Gastroesophageal sphincter (tissue), 4 donors: ENCODE measurements at regions not wholly inside any gene's neighbourhood (a gene's known extent, or its start where the extent isn't known, plus 50 kb on each side); places are given as distances from the start of the nearest gene placed in this dataset.

Experiments used
- ATAC-seq: fragments of 150-250 bp; one replicate; pipeline ENCODE4 v1.9.1; 2016; ENCODE audit warnings: mild to moderate bottlenecking, moderate library complexity
- H3K27ac ChIP-seq, 4 donors: fragments of 200-600 bp; sonication (generic) in 3 of 4; 1 replicate in 3 of 4; 2 replicates in 1 of 4; pipeline ENCODE4 v1.5.1; 2016 to 2019
- H3K27me3 ChIP-seq: fragments of 200-600 bp; sonication (generic); one replicate; pipeline ENCODE4 v1.5.1; 2019
- H3K36me3 ChIP-seq, 2 donors: fragments of 200-600 bp; sonication (generic); one replicate each; pipeline ENCODE4 v1.5.1; 2019; ENCODE audit warnings: control low read depth in 1 of 2
- H3K4me1 ChIP-seq, 3 donors: fragments of 200-600 bp; sonication (generic); 1 replicate in 2 of 3; 2 replicates in 1 of 3; pipeline ENCODE4 v1.5.1; 2016 to 2019; ENCODE audit warnings: control low read depth in 2 of 3
- H3K4me3 ChIP-seq, 2 donors: fragments of 200-600 bp; sonication (generic); one replicate each; pipeline ENCODE4 v1.5.1; 2019; ENCODE audit warnings: mild to moderate bottlenecking in 1 of 2, moderate library complexity in 1 of 2
- H3K9me3 ChIP-seq, 3 donors: fragments of 200-600 bp; sonication (generic); one replicate each; pipeline ENCODE4 v1.5.1; 2017 to 2019; ENCODE audit warnings: control low read depth in 2 of 3
- CTCF ChIP-seq, 4 experiments: fragments of 200-600 bp in 2 of 4; fragments of 450-650 bp in 2 of 4; sonication (generic) in 1 of 4; IDR thresholded peaks; one replicate each; pipeline ENCODE4 v1.5.1; 2017 to 2019; ENCODE audit warnings: antibody characterized with exemption in 4 of 4, mild to moderate bottlenecking in 2 of 4, moderate library complexity in 2 of 4
- EP300 ChIP-seq: sonication (generic); formaldehyde crosslinking; IDR thresholded peaks from one replicate; pipeline ENCODE4 v1.6.1; 2017; ENCODE audit warnings: antibody characterized with exemption, mild to moderate bottlenecking
- POLR2A ChIP-seq, 2 donors: fragments of 450-650 bp; IDR thresholded peaks; one replicate each; pipeline ENCODE4 v1.6.1; 2017; ENCODE audit warnings: antibody characterized with exemption in 2 of 2, mild to moderate bottlenecking in 2 of 2, moderate library complexity in 1 of 2
- POLR2AphosphoS5 ChIP-seq: sonication (generic); formaldehyde crosslinking; IDR thresholded peaks from one replicate; pipeline ENCODE4 v1.6.1; 2017; ENCODE audit warnings: antibody characterized with exemption
- WGBS, 2 donors: methylation state at CpG; one replicate each; pipeline ENCODE4 v1.1.5; 2018; ENCODE audit warnings: low coverage in 1 of 2; 5-methylcytosine and 5-hydroxymethylcytosine counted together

GRCh38 chr2:228705318-228705717 is 523.8 kb upstream of the SPHKAP start:
- no peak overlapping the region for H3K27ac ChIP-seq
- no peak overlapping the region for H3K4me3 ChIP-seq
- no peaks in the 10 kb centered on the region for H3K4me1 ChIP-seq
- no peaks in the 10 kb centered on the region for H3K27me3 ChIP-seq
- H3K9me3 ChIP-seq, result no peaks in the 10 kb centered on the region
- no peak for ATAC-seq
- 50% methylated on average over 3 of the region's 4 CpGs; no CpG with 5 or more reads in 1 of the 2 donors for WGBS, 2 donors
- H3K36me3 ChIP-seq, result no peaks in the 10 kb centered on the region
- TF ChIP-seq EP300, result no peak
- no peak for TF ChIP-seq CTCF (IDR thresholded peaks at IDR 0.05)
- TF ChIP-seq POLR2AphosphoS5, result no peak
- no peak for TF ChIP-seq POLR2A (IDR thresholded peaks at IDR 0.05)

- Histone ChIP-seq H3K4me1 (no peaks in the 10 kb centered on the region), H3K9me3 (no peaks in the 10 kb centered on the region), H3K27ac (no peak overlapping the region), H3K4me3 (no peak overlapping the region), H3K36me3 (no peaks in the 10 kb centered on the region), H3K27me3 (no peaks in the 10 kb centered on the region)
- ATAC-seq, result no peak
- TF ChIP-seq EP300 (no peak), POLR2AphosphoS5 (no peak), POLR2A (IDR thresholded peaks at IDR 0.05) (no peak), CTCF (IDR thresholded peaks at IDR 0.05) (no peak)
- WGBS, 2 donors, result 60 to 71% methylated on average over 6 of the region's 6 CpGs
These were observed 521.7 kb upstream of the SPHKAP start for GRCh38 chr2:228703152-228703551.

- Histone ChIP-seq H3K27me3 (no peaks in the 10 kb centered on the region), H3K27ac (no peak overlapping the region), H3K9me3 (no peaks in the 10 kb centered on the region), H3K4me1 (no peaks in the 10 kb centered on the region), H3K36me3 (no peaks in the 10 kb centered on the region), H3K4me3 (no peak overlapping the region)
- no peak for ATAC-seq
- no peak for TF ChIP-seq POLR2AphosphoS5
- TF ChIP-seq EP300, result no peak
- TF ChIP-seq POLR2A (IDR thresholded peaks at IDR 0.05), result no peak
- TF ChIP-seq CTCF (IDR thresholded peaks at IDR 0.05), result no peak
These were observed 520.0 kb upstream of the SPHKAP start for GRCh38 chr2:228701506-228701905.

- Histone ChIP-seq H3K27ac (no peak overlapping the region), H3K9me3 (no peaks in the 10 kb centered on the region), H3K4me3 (no peak overlapping the region), H3K36me3 (no peaks in the 10 kb centered on the region), H3K27me3 (no peaks in the 10 kb centered on the region), H3K4me1 (no peaks in the 10 kb centered on the region)
- ATAC-seq, result no peak
- 77 to 79% methylated on average over 2 to 7 of the region's 7 CpGs for WGBS, 2 donors
- TF ChIP-seq EP300 (no peak), POLR2A (IDR thresholded peaks at IDR 0.05) (no peak), POLR2AphosphoS5 (no peak), CTCF (IDR thresholded peaks at IDR 0.05) (no peak)
These were observed 519.2 kb upstream of the SPHKAP start for GRCh38 chr2:228700638-228701037.

- Histone ChIP-seq H3K36me3 (no peaks in the 10 kb centered on the region), H3K27ac (no peak overlapping the region), H3K4me1 (no peaks in the 10 kb centered on the region), H3K4me3 (no peak overlapping the region), H3K27me3 (no peaks in the 10 kb centered on the region), H3K9me3 (no peaks in the 10 kb centered on the region)
- WGBS, 2 donors, result 86 to 88% methylated on average over 5 of the region's 5 CpGs
- TF ChIP-seq CTCF (IDR thresholded peaks at IDR 0.05) (no peak), EP300 (no peak), POLR2A (IDR thresholded peaks at IDR 0.05) (no peak), POLR2AphosphoS5 (no peak)
- no peak for ATAC-seq
These were observed 518.4 kb upstream of the SPHKAP start for GRCh38 chr2:228699888-228700287.
